Ectodermal cell (in vitro differentiated cells): ENCODE measurements at regions not wholly inside any gene's neighbourhood (a gene's known extent, or its start where the extent isn't known, plus 50 kb on each side); places are given as distances from the start of the nearest gene placed in this dataset.

Experiments used
- H3K27ac ChIP-seq: 2 replicates; pipeline ENCODE4 v1.7.0; 2013; ENCODE audit warnings: mild to moderate bottlenecking, low read depth, low read length; ENCODE audit not compliant: insufficient read depth, poor library complexity, severe bottlenecking
- H3K27me3 ChIP-seq: 2 replicates; pipeline ENCODE4 v1.7.0; 2013; ENCODE audit warnings: mild to moderate bottlenecking, low read length; ENCODE audit not compliant: insufficient read depth, control insufficient read depth, poor library complexity, severe bottlenecking
- H3K36me3 ChIP-seq: one replicate; pipeline ENCODE4 v1.7.0; 2013; ENCODE audit warnings: low read length; ENCODE audit not compliant: control insufficient read depth, insufficient read depth
- H3K4me1 ChIP-seq: one replicate; pipeline ENCODE4 v1.7.0; 2013; ENCODE audit warnings: low read length; ENCODE audit not compliant: control insufficient read depth, insufficient read depth
- H3K4me3 ChIP-seq: 2 replicates; pipeline ENCODE4 v1.7.0; 2013; ENCODE audit warnings: low read depth, low read length, control low read depth; ENCODE audit not compliant: insufficient read depth
- H3K9me3 ChIP-seq: 2 replicates; pipeline ENCODE4 v1.7.0; 2013; ENCODE audit warnings: mild to moderate bottlenecking, low read length, moderate library complexity; ENCODE audit not compliant: control insufficient read depth
- WGBS, 2 experiments: methylation state at CpG; one replicate each; pipeline ENCODE4 v1.1.7; 2013; ENCODE audit warnings: missing lambda C conversion rate in 2 of 2; 5-methylcytosine and 5-hydroxymethylcytosine counted together

GRCh38 chr18:27794181-27794926 lies 382.6 kb downstream of the CDH2 start:
- WGBS, 2 experiments, result 97% methylated on average over 1 to 2 of the region's 2 CpGs
- H3K4me3 ChIP-seq, result no peak overlapping the region
- H3K4me1 ChIP-seq, result peaks cover 9% of the 10 kb centered on the region
- no peak overlapping the region for H3K27ac ChIP-seq
- no peaks in the 10 kb centered on the region for H3K36me3 ChIP-seq
- H3K9me3 ChIP-seq, result no peaks in the 10 kb centered on the region
- H3K27me3 ChIP-seq, result no peaks in the 10 kb centered on the region

DNA sequence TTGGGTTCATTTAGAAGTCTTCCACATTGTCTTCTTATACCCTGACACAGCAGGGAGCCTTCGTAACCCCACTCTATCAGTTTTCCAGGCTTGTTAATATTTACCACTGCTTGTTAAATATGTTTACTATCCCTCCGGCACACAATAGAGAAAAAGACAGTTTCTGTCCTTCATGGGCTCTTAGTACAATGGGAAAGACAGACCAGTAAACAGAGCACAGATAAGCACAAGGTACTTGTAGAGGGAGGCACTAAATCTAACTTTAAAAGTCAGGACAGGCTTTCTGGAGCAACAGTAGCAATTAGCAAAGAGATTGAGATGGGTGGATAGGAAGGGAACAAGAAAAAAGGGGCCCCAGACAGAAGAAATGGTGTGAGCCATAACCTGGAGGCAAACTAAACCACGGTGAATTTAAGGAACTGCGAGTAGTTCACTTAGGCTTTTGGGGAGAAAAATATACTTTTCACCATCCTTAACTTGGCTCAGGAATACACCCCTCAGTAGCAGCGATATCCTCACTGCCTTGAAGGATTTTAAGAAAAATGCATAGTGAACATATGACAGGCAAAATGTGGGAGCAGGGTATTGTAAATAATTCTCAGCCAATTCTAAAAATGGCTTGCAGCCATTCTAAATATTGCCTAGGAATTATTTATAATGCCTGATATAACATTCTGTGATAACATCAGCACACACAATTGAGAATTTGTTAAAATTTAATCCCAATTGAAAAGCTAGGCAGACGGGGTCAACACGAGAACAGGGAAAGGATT lies 383.7 kb downstream of the CDH2 start:
- H3K27ac ChIP-seq, result peak overlapping the region; percentile 13
- H3K4me3 ChIP-seq, result no peak overlapping the region
- no peaks in the 10 kb centered on the region for H3K27me3 ChIP-seq
- H3K9me3 ChIP-seq, result no peaks in the 10 kb centered on the region
- no peaks in the 10 kb centered on the region for H3K36me3 ChIP-seq
- WGBS, 2 experiments, result 95 to 96% methylated on average over 7 of the region's 7 CpGs
- H3K4me1 ChIP-seq, result peaks cover 9% of the 10 kb centered on the region

DNA sequence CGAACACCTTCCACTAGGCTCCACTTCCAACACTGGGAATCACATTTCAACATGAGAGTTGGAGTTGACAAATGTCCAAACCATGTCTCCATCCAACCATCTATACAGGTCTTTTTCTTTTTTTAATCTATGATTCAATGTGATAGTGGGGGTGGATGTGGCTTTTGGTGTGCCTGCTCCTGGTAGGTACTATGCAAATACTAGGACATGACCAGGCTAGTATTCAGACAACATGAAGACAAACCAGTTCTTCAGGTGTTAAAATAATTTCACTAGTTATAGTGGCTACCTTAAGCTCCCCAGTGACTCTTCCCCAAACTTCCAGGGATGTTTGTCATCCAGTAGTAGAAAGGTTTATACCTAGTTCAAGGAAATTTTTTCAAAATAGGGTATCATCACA lies 387.5 kb downstream of the CDH2 start:
- H3K36me3 ChIP-seq, result no peaks in the 10 kb centered on the region
- no peak overlapping the region for H3K27ac ChIP-seq
- 94 to 95% methylated on average over 1 of the region's 1 CpG for WGBS, 2 experiments
- H3K9me3 ChIP-seq, result no peaks in the 10 kb centered on the region
- no peaks in the 10 kb centered on the region for H3K27me3 ChIP-seq
- H3K4me3 ChIP-seq, result no peak overlapping the region
- peaks cover 9% of the 10 kb centered on the region for H3K4me1 ChIP-seq

GRCh38 chr18:27787547-27787946 lies 389.4 kb downstream of the CDH2 start:
- peaks cover 8% of the 10 kb centered on the region for H3K4me1 ChIP-seq
- H3K4me3 ChIP-seq, result no peak overlapping the region
- H3K9me3 ChIP-seq, result no peaks in the 10 kb centered on the region
- no peaks in the 10 kb centered on the region for H3K36me3 ChIP-seq
- 75 to 100% methylated on average over 1 of the region's 1 CpG for WGBS, 2 experiments
- no peak overlapping the region for H3K27ac ChIP-seq
- no peaks in the 10 kb centered on the region for H3K27me3 ChIP-seq

DNA sequence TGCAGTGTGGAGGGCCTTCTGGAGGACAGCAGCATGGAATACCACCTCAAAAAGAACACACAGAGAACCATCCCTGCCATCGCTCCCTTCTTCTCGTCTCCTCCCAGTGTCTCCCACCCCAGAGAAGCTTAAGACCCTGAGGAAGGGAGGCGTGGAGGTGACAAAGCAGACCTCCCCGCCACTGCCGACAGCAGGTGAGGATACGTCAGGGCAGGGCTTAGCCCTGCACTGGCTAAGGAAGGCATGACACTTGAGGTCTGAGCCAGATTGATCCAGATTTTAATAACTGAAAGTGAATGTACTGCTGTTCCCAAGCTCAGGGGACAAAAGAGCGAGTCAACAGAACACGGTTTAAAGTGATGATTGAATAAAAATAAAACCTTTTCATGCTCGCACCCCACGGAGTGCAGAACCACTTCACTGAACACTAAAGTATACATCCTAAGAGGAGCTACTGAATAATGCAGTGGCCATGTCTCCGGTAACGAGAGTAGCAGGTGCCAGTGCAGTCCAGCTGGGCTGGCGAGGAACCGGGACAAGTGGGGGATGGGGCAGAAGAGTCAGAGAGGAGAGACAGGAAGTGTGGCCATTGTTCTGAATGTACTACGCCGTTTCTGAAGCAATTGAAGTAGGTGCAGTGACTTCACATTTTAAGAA lies 391.0 kb downstream of the CDH2 start:
- H3K27me3 ChIP-seq, result no peaks in the 10 kb centered on the region
- no peak overlapping the region for H3K4me3 ChIP-seq
- H3K36me3 ChIP-seq, result no peaks in the 10 kb centered on the region
- 90 to 93% methylated on average over 16 of the region's 16 CpGs for WGBS, 2 experiments
- H3K9me3 ChIP-seq, result no peaks in the 10 kb centered on the region
- H3K4me1 ChIP-seq, result peaks cover 4% of the 10 kb centered on the region
- H3K27ac ChIP-seq, result no peak overlapping the region

GRCh38 chr18:27780061-27780745 lies 396.7 kb downstream of the CDH2 start:
- Histone ChIP-seq H3K4me3 (no peak overlapping the region), H3K36me3 (no peaks in the 10 kb centered on the region), H3K27me3 (no peaks in the 10 kb centered on the region), H3K9me3 (no peaks in the 10 kb centered on the region), H3K27ac (no peak overlapping the region), H3K4me1 (no peaks in the 10 kb centered on the region)
- WGBS, 2 experiments, result 96 to 100% methylated on average over 1 to 4 of the region's 4 CpGs

DNA sequence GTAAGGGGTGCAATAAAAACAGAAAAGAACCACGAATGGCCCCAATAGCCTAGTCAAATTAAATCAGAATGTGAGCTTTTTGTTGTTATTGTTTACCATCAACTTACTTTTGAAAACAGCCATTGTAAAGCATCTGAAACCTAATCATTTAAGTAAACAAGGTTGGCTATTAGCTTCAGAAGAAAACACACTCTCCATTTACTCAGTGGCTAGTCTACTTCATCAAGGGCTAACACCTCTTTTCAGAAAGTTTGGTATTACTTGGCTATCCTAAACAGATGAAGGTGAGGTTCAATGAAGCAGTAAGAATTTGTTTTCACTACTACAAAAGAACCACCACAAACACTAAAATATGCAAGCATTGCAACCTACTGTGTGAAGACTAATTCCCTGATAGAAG lies 398.0 kb downstream of the CDH2 start:
- H3K27ac ChIP-seq, result no peak overlapping the region
- WGBS, 2 experiments, result 0% methylated on average over 1 of the region's 1 CpG; no CpG with 5 or more reads in 1 of the 2 experiments
- no peaks in the 10 kb centered on the region for H3K36me3 ChIP-seq
- H3K4me3 ChIP-seq, result no peak overlapping the region
- H3K9me3 ChIP-seq, result no peaks in the 10 kb centered on the region
- H3K4me1 ChIP-seq, result no peaks in the 10 kb centered on the region
- no peaks in the 10 kb centered on the region for H3K27me3 ChIP-seq

- Histone ChIP-seq H3K27ac (no peak overlapping the region), H3K36me3 (no peaks in the 10 kb centered on the region), H3K27me3 (no peaks in the 10 kb centered on the region), H3K9me3 (no peaks in the 10 kb centered on the region), H3K4me1 (no peaks in the 10 kb centered on the region), H3K4me3 (no peak overlapping the region)
- 14 to 17% methylated on average over 2 of the region's 2 CpGs for WGBS, 2 experiments
Observed at GRCh38 chr18:27778441-27778840, 398.5 kb downstream of the CDH2 start.

DNA sequence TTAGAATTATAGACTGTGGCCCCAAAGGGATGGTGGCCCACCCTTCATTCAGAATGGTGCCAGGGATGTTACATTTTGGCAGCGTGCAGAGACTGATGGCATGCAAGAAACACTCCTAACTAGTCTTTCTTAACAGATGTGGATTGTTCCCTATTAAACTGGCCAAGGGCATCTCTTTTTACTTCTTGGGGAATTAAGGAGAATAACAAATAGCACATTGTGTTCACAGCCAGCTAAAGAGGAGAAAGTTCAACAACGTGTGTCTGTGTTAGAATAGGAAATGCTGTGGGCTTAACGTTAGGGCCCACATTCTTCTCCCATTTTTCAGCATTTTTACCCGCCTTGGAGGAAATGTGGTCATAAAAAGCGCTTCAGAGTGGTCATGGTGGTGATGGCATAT lies 404.8 kb downstream of the CDH2 start:
- 90 to 95% methylated on average over 5 of the region's 5 CpGs for WGBS, 2 experiments
- Histone ChIP-seq H3K4me1 (no peaks in the 10 kb centered on the region), H3K27me3 (no peaks in the 10 kb centered on the region), H3K36me3 (no peaks in the 10 kb centered on the region), H3K27ac (no peak overlapping the region), H3K9me3 (no peaks in the 10 kb centered on the region), H3K4me3 (no peak overlapping the region)

DNA sequence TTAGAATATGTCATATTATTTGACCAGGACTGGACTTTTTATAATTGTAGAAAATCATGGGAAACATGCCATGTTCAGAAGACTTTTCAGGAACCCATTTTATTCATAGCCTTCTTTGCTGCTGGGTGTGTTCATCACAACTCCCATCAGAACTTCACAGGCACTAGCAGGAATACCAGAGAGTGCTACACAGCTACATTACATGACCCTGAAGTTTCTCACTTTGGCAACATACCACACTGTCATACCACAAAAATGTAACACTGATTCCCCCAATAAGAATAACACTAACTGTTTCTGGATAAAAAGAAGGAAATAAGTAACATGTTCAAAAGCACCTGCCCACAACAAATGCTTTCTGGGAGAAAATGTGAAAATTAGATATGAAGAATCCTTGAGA lies 405.4 kb downstream of the CDH2 start:
- no peaks in the 10 kb centered on the region for H3K9me3 ChIP-seq
- no peaks in the 10 kb centered on the region for H3K36me3 ChIP-seq

More for the DNA sequence above, 405.4 kb downstream of the CDH2 start:
- Histone ChIP-seq H3K4me3 (no peak overlapping the region), H3K4me1 (no peaks in the 10 kb centered on the region), H3K27me3 (no peaks in the 10 kb centered on the region), H3K27ac (no peak overlapping the region)
